NCI-H2227 (cell line): ENCODE measurements at regions not wholly inside any gene's neighbourhood (a gene's known extent, or its start where the extent isn't known, plus 50 kb on each side); places are given as distances from the start of the nearest gene placed in this dataset.
A peak's percentile ranks its signal among the peaks of the same experiment; 100 is the strongest.
"Not testable (repeated sequence)": the region's sequence is repeated elsewhere in the genome, so short reads cannot be mapped to it uniquely, and the experiment has no call there.

Experiments
- DNase-seq: peaks from one replicate; lab custom pipeline; 2025; ENCODE audit not compliant: unreplicated experiment; lab: John Stamatoyannopoulos, UW

DNA sequence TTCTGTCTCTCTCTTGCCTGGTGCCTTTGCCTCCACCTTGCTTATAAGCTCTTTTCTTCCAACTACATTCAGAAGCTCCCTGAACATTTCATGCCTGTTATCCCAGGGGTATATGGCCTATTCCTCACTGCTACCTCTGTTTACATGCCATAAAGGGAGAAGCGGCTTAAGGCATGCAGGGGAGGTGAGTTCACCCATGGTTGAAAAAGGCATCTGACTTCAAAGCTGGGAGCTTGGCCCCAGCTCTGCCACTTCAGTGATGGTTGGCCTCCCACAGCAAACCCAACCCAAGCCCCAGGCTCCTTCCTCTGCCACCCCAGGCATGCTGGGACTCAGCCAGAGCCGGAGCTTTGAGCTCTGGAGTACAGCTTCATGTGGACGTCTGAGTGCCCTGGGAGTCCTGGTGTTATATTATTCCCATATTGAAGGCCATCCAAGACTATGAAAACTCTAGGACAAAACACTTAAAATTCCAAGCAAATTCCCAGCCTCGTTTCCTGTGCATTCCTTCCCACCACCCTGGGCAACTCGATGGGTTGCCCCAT lies 468.6 kb upstream of the ZMIZ1 start:
- DNase-seq, result no peak

DNA sequence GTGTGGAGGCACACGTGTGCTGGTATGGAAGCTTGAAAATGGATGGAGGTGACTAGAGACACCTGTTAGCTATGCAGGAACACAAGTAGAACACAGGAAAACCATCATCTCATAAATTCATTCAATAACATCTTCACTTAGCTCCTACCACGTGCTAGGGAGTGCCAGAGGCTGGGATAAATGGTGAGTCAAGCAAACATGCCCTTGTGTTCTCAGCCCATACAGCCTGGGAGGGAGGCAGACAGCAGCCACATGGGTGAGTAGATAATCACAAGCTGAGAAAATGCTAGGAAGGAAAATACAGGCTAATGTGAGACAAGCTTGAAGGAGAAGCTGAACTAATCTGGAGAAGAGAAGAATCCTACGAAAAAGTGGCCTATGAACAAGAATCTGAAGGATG lies 468.0 kb upstream of the ZMIZ1 start:
- DNase-seq, result no peak

DNA sequence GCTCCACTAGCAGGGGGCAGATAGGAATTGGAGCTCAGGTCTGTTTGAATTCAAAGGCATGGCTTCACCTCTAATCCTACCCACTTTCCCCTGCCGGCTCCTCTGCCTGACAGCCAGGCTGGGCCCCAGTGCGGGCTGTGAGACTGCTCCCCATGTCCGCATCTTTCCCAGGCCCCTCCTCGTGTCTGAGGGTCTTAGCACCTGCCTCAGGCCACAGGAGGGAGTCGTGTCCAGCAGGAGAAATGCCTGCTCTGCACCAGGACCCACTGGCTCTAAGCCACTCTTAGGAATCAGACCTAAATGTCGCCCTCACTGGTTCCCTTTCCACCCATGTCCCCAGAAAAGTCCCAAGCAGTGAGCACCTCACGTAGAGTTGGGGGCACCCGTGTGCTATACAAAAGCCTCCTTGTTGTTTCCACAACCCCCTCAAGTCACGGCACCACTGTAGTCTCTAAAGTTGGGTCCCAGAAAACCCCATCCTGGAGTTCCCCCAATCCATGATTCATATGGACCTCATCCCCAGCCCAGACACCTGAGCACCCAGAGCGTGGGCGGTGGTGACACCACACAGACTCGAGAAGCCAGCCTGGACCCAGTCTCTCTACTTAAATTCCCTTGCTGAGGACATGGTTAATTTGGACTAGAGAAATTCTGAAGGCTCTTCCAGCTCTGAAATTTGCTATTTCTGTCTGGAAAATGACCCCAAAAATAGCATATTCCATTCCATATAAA lies 466.4 kb upstream of the ZMIZ1 start:
- no peak for DNase-seq

DNA sequence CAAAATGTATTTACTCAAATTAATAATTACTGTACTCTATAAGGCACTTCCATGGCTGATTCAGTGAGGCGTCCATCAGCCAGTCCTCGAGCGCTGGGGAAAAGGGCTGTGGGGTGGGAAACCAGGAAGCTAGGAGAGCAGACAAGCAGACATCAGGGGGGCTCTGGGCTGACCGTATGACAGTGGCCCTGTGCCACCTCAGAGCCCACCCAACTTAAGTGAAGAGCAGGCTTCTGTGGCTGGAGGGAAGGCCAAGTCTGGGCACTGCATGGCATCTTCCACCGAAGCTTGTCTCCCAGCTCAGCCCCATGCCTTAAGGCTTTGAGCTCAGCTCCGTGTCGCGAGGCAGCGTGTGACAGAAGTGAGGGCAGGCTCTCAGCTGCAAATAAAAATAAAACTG lies 464.5 kb upstream of the ZMIZ1 start:
- no peak for DNase-seq

DNA sequence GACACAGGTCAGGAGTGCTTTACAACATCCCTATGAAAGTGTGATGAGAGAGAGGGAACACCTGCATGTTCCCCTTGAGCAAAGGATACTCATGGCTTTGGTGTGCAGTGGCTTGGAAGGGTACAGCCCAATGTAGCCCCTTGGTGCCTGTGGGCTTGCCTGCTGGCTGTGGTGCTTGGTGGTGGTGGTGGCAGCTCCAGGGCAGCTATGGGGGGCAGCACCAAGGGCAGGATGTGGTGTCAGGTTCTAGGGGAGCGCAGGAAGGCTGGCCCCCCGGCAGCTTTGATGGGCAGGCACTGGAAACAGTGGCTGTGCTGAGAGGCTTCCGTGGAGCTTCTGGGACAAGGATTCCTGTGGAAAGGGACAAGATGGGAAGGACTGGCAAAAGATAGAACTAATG lies 464.0 kb upstream of the ZMIZ1 start:
- DNase-seq, result no peak

DNA sequence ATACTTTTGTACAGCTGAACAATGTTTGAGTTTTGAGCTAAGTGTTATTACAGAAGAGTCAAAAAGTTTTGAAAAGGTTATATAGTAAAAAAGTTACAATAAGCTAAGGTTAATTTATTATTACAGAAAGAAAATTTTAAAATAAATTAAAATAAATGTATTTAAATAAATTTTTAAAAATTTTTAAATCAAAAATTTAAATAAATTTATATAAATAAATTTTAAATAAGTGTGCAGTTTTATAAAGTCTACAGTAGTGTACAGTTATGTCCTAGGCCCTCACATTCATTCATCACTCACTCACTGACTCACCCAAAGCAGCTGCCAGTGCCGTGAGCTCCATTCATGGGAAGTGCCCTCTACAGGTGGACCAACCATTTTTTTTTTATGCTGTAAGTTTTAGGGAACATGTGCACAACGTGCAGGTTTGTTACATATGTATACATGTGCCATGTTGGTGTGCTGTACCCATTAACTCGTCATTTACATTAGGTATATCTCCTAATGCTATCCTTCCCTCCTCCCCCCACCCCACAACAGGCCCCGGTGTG lies 462.9 kb upstream of the ZMIZ1 start:
- no peak for DNase-seq

DNA sequence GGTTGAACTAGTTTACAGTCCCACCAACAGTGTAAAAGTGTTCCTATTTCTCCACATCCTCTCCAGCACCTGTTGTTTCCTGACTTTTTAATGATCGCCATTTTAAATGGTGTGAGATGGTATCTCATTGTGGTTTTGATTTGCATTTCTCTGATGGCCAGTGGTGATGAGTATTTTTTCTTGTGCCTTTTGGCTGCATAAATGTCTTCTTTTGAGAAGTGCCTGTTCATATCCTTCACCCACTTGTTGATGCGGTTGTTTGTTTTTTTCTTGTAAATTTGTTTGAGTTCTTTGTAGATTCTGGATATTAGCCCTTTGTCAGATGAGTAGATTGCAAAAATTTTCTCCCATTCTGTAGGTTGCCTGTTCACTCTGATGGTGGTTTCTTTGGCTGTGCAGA lies 462.0 kb upstream of the ZMIZ1 start:
- not testable (repeated sequence) for DNase-seq

DNA sequence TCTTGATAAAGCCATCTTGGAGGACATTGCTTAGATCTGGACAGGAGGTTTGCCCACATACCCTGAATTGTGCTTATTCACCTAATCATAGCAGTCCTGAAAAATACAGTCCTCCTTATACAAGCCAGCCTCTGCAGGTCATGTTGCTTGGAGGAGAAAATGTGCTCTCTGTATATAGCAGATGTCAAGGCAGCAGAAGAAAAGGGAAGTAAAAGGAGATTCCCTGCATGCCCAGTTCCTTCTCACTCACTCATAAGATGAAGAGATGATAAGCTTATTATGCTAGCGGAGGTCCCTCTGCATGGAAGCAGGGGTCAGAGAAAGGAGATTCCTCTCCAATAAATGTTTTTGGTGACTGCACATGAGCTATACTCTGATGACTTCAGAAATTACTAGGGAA lies 458.8 kb upstream of the ZMIZ1 start:
- no peak for DNase-seq

DNA sequence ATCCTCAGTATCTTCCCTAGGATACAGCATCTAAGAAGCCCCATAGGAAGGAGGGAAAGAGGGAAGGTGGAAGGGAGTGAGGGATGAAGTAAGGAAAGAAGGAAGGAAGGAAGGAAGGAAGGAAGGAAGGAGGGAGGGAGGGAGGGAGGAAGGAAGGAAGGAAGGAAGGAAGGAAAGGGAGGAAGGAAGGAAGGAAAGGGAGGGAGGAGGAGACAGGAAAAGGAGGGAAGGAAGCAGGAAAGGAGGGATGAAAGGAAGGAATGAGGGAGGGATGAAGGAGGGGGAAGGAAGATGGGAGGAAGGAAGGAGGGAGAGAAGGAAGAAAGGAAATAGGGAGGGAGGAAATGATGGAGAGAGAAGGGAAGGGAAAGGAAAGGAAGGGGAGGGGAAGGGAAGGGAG lies 455.6 kb upstream of the ZMIZ1 start:
- no peak for DNase-seq

DNA sequence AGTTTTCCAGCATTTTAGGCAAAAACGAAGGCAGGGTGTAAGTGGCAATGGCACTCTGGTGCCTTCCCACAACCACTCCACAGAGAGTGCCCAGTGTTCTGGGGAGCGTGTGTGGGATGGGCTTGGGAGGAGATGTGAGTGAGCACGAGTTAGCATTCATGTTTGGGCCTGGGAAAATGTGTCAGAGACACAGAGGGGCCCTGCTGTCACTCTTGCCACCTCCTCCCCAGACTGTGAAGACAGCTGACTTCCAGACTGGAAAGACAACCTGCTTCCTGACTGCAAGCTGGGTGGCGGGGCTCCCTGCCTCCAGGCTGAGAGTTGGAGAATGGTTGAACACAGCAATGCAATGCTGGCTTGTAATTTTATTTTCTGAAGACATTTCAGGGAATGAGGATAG lies 454.5 kb upstream of the ZMIZ1 start:
- no peak for DNase-seq

DNA sequence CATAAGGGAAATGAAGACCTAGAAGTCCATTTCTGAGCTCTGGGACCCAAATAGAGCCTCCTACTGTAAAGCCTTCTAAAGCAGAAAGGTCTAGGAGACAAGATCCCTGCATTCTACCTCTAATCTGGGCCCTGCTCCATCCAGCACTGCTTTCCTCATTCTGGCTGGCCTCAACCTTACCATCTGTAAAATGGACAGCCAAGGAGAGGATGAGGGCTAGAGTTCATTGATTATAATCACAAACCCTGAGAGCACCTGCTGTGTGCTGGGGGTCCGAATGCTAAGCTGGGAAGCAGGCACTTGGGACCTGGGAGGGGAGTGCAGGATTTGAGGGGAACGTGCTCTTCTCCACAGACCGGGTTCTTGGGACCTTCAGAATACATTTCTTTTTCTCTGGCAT lies 454.0 kb upstream of the ZMIZ1 start:
- no peak for DNase-seq

DNA sequence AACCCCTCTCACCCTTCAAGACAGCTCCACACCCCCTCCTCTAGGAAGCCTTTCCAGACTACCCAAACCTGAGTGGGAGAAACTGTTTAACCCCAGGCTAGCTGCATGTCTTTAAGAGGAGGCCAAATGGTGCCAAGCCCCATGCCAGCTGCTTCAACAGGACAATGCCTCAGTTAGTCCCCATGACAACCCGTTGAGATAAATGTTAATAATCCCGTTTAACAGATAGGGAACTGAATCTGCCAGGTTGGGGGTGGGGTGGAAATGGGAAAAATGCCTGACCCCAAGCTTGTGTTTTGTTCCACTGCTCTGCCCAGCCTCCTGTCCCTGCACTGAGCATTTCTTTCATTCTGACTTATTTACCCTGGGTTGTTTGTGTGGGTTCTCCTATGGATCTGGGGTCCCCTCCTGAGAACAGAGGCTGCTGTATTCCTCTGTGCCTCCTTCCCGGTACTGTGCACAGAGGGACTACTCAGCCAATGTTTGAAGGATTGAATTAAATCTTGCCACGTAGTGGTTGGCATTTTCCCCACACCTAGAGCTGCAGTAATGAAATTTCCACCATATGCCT lies 452.6 kb upstream of the ZMIZ1 start:
- DNase-seq, result no peak

DNA sequence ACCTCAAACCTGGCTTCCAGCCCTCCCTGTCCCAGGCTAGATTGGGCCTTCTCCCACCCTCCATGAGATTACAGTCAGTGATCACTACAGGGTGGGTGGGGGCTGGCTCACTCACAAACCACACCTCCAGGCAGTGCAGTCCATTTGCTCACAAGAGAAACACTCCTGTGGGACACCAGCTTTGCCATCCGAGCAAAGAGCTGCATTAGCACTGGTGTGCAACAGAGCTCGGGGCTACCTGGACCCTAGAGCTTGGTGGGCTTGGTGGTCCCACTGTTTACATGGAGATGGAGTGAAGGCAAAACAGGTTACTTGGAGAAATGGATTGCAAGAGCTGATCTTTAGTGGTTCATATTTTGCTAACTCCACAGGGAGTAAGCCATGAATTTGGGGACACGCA lies 451.7 kb upstream of the ZMIZ1 start:
- DNase-seq, result no peak

DNA sequence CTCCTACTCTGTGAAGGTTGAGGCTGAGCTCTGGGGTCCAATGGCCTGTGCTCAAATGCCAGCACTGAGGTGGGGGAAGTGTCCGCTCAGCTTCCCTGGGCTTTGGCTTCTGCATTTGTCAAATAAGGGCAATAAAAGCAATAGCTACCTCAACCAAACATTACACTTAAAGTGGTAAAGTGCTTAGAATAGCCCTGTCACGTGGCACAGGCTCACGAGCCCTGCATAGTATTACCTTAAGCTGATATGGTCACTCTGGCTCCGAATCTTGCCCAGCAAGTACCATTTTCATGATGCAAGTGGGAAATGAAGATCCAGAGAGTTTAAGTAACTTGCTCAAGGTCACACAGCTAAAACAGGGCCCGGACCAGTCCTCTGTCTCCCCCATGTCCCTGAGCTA lies 451.1 kb upstream of the ZMIZ1 start:
- DNase-seq, result no peak

DNA sequence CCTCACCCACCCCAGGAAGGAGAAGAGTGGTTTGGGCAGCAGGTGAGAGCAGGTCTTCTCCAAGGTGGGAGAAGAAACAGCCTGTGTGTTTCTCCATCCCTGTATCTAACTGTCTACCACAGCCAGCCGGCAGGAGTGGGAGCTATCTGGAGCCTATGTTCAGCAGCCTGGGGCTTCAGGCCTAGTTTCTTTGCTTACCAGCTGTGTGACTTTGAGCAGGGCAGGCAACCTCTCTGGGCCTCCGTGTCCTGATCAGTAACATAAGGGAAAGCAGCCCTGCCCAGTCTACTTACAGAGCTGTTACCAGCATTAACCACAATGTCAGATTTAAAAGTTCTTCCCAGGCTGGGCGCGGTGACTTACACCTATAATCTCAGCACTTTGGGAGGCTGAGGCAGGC lies 450.7 kb upstream of the ZMIZ1 start:
- no peak for DNase-seq

DNA sequence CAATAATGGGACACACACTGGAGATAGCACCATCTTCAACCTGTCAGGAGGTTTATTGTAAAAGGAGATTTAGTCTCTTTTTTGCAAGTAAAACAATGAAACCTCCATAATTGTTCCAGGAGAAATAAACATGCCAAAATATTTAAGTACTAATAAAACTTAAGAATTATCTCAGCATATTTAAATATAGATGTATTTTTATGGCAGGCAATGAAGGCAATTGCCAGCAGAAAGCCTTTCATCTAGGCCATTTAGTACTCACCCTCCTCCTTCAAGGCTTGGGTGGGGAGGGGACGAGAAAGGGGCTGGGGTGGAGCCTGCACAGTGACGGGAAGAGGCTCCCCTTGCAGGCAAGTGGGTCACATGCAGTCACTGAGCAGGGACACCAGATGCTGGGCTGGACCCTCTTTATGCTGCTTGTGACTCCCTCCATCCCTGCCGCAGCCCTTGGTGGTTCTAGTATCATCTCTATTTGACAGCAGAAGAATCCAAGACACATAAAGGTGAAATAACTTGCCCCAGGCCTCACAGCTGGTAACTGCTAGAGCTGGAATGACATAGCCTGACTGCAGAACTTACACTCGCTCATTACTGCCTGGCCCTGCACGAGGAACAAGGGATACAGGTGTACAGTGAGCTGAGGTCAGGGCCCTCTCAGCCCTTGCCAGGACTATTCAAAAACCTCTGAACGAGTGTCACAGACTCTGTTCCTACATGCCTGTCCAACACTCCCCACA lies 449.5 kb upstream of the ZMIZ1 start:
- DNase-seq, result peak; percentile 2

DNA sequence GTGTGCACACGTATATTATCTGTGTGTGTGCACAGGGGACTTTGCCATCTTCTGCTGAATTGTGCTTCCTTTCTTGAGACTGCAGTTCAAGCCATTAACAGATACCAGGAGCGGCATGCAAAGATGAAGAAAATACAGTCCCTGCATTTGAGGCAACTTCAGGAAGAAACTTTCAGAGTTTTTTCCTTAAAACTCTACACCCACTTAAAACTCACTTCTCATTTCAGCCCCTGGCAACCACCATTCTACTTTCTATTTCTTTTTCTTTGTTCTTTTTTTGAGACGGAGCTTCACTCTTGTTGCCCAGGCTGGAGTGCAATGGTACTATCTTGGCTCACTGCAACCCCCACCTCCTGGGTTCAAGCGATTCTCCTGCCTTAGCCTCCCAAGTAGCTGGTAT lies 448.9 kb upstream of the ZMIZ1 start:
- DNase-seq, result no peak

DNA sequence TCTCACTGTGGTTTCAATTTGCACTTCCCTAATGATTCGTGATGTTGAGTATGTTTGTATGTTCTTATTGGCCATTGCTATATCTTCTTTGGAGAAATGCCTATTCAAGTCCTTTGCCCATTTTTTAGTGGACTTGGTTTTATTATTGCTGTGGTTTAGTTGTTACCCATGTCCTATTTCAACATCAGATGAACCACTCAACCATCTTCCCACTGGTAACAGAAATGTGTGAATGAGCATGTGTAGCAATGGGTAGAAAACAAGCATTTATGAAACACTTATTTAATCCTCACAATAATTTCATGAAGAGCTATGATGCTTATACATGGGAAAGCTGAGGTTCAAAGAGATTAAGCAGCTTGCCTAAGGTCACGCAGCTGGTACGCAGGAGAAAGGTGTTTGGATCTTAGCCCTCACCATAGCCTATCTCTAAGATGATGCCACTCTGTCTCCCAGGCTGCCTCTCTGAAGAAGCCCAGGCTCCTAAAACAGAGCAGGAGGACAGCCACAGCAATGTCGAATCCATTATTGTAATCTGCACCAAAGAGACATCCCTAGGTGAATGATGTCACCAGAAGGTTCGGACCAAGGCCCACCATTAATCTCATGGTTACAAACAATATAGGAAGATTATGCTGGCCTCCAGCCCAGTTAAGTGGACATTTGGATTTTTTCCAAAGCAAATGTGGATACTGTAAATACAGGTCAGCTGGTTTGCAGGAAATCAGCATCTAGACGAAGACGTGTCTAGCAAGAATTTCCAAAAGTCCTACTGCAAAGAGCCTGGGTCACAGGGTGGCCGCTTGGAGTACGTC lies 447.6 kb upstream of the ZMIZ1 start:
- DNase-seq, result no peak

DNA sequence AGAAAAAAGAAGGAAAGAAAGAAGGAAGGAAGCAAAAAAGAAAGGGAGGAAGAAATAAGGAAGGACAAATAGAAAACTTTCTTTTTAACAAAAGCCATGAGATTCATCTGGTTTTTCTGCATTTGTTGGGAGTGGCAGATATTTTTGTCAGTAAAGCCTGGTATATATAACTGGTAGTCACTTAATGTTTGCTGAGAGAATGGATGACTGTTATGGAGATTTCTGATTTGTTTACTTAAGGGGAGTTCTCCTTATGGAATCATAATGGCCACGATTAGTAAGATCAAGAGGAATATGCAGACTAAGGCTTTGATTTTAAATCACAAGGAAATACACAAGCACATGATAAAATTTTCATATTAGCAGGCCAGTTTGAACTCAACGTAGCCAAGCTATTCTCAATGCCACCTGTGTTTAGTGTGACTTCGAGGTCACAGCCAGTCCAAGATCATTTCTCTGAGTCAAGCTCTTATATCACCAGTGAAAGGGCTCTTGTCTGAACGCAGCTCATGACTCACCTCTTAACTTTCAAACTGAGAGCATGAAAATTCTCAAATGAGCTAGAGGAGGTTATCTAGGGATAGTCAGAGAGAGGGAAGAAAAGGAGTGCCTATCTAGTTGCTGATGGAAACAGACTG lies 445.1 kb upstream of the ZMIZ1 start:
- no peak for DNase-seq

DNA sequence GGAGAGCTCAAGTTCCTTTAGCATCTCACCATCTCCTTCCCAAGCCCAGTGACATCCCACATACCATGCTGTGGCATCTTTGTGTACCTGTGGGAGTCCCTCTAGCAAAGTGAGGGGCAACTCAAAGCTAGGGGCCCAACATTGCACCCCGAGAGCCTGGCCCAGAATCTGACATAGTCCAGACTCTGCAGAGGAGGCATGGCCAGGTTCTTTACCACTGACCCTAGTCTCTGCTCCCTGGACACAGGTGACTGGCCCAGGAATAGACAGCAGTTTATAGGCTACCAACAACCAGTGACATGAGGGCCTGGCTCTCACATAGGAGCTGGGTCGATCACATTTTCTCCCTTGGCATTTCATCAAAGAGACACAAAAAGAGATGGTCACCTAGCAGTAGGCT lies 444.0 kb upstream of the ZMIZ1 start:
- no peak for DNase-seq

DNA sequence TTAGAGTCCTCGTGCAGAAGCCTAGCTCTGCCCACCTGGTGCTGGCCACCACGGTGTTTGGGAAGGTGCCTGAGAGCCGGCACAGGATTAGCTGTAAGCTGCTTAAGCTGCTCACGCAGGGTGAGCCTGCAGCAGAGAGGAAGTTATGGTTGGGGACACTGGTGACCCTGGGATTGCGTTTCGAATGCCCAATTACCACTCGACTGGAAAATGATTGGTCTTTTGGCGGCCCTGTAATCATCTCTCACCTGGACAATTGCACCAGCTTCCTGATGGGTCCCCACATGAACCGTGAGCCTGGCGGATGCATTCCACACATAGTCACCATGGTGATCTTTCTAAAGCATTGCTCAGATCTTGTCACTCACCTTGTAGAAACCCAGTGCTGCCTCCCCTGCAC lies 442.3 kb upstream of the ZMIZ1 start:
- DNase-seq, result peak; percentile 41
